OCI-LY1 (cell line): ENCODE measurements at regions not wholly inside any gene's neighbourhood (a gene's known extent, or its start where the extent isn't known, plus 50 kb on each side); places are given as distances from the start of the nearest gene placed in this dataset.

ENCODE experiments used
- H2AFZ ChIP-seq: fragments of 200-600 bp; sonication (generic), shearing (Covaris generic); 2 replicates; pipeline ENCODE4 v1.6.0; 2014; ENCODE audit warnings: antibody characterized with exemption, mild to moderate bottlenecking, low read length
- H3F3A ChIP-seq: fragments of 200-600 bp; sonication (generic), shearing (Covaris generic); 2 replicates; pipeline ENCODE4 v1.6.0; 2014; ENCODE audit warnings: mild to moderate bottlenecking, antibody characterized with exemption, low read length, moderate library complexity; ENCODE audit not compliant: insufficient read depth
- H3K27ac ChIP-seq: fragments of 200-600 bp; sonication (generic); 2 replicates; pipeline ENCODE4 v1.5.1; 2014; ENCODE audit warnings: low read length, mixed run types, mild to moderate bottlenecking, low read depth; ENCODE audit not compliant: poor library complexity, severe bottlenecking
- H3K27me3 ChIP-seq: fragments of 200-600 bp; sonication (generic); 2 replicates; pipeline ENCODE4 v1.6.0; 2014; ENCODE audit warnings: antibody characterized with exemption, mild to moderate bottlenecking, low read length, moderate library complexity; ENCODE audit not compliant: insufficient read depth
- H3K36me3 ChIP-seq: fragments of 200-600 bp; sonication (generic); 2 replicates; pipeline ENCODE4 v1.6.1; 2014; ENCODE audit warnings: mild to moderate bottlenecking, antibody characterized with exemption, low read length, moderate library complexity, mixed read lengths; ENCODE audit not compliant: insufficient read depth
- H3K4me1 ChIP-seq: fragments of 200-600 bp; sonication (generic); 2 replicates; pipeline ENCODE4 v1.5.1; 2014; ENCODE audit warnings: mild to moderate bottlenecking, low read length, moderate library complexity; ENCODE audit not compliant: insufficient read depth, severe bottlenecking
- H3K4me2 ChIP-seq: fragments of 200-600 bp; sonication (generic), shearing (Covaris generic); 2 replicates; pipeline ENCODE4 v1.6.1; 2014; ENCODE audit warnings: low read length
- H3K4me3 ChIP-seq: fragments of 200-600 bp; sonication (generic); 2 replicates; pipeline ENCODE4 v1.5.1; 2014; ENCODE audit warnings: low read length, low read depth, mild to moderate bottlenecking, mixed read lengths; ENCODE audit not compliant: poor library complexity, severe bottlenecking
- H3K79me2 ChIP-seq: fragments of 200-600 bp; shearing (Covaris generic); 2 replicates; pipeline ENCODE4 v1.6.1; 2016; ENCODE audit warnings: mixed run types, low read length, mixed read lengths; ENCODE audit not compliant: insufficient read depth
- H3K9ac ChIP-seq: fragments of 200-600 bp; sonication (generic), shearing (Covaris generic); 2 replicates; pipeline ENCODE4 v1.6.1; 2014; ENCODE audit warnings: mild to moderate bottlenecking, low read length, mixed read lengths
- H3K9me2 ChIP-seq: fragments of 200-600 bp; sonication (generic), shearing (Covaris generic); 2 replicates; pipeline ENCODE4 v1.6.1; 2014; ENCODE audit warnings: low read depth, mild to moderate bottlenecking, low read length, mixed read lengths
- H3K9me3 ChIP-seq: fragments of 200-600 bp; shearing (Covaris generic); 2 replicates; pipeline ENCODE4 v1.6.1; 2014; ENCODE audit warnings: low read length, mixed read lengths
- H4K20me1 ChIP-seq: fragments of 200-600 bp; sonication (generic), shearing (Covaris generic); 2 replicates; pipeline ENCODE4 v1.6.0; 2016; ENCODE audit warnings: mild to moderate bottlenecking, low read length; ENCODE audit not compliant: insufficient read depth
- EZH2 ChIP-seq: fragments of 200-600 bp; sonication (generic), shearing (Covaris generic); IDR thresholded peaks from 2 replicates; pipeline ENCODE4 v1.8.0; 2017; ENCODE audit warnings: borderline replicate concordance, mixed run types, mild to moderate bottlenecking, antibody characterized with exemption, low read length, moderate library complexity, mixed read lengths
- TF ChIP-seq, protein P1 (sequence below): fragments of 200-600 bp; sonication (generic), shearing (Covaris generic); IDR thresholded peaks from 2 replicates; pipeline ENCODE4 v1.5.1; 2017; ENCODE audit warnings: mild to moderate bottlenecking, antibody characterized with exemption, low read length, moderate library complexity, mixed read lengths

DNA sequence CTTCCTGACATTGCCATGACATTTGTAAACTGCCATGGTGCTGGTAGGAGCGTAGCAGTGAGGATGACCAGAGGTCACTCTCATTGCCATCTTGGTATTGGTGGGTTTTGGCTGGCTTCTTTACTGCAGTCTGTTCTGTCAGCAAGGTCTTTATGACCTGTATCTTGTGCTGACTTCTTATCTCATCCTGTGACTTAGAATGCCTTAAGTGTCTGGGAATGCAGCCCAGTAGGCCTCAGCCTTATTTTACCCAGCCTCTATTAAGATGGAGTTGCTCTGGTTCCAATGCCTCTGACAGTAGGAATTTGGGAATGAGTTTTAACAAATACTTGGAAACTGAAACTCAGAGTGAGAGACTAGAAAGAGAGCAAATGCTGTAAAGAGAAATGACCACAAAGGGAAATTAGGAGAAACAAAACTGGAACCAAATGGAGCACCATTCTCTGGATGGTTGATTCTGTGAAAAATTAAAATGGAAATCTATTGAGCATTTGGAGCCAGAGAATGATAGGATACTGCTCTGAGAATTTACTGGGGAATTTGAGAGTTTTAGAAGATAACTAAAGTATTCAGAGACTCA is 50.1 kb upstream of the RHOU start:
- Histone ChIP-seq H3K4me3 (no peak overlapping the region), H3K27me3 (peaks cover 3% of the 10 kb centered on the region; the same call in 1 of the 2 replicates), H3K4me1 (no peaks in the 10 kb centered on the region), H3K9me3 (no peaks in the 10 kb centered on the region), H3K4me2 (no peak overlapping the region), H3F3A (no peaks in the 10 kb centered on the region), H3K9me2 (no peaks in the 10 kb centered on the region), H3K36me3 (no peaks in the 10 kb centered on the region), H3K9ac (no peak overlapping the region), H4K20me1 (no peaks in the 10 kb centered on the region), H3K79me2 (no peaks in the 10 kb centered on the region), H3K27ac (no peak overlapping the region), H2AFZ (no peak overlapping the region)
- no peak for TF ChIP-seq EZH2
- TF ChIP-seq, protein P1, sequence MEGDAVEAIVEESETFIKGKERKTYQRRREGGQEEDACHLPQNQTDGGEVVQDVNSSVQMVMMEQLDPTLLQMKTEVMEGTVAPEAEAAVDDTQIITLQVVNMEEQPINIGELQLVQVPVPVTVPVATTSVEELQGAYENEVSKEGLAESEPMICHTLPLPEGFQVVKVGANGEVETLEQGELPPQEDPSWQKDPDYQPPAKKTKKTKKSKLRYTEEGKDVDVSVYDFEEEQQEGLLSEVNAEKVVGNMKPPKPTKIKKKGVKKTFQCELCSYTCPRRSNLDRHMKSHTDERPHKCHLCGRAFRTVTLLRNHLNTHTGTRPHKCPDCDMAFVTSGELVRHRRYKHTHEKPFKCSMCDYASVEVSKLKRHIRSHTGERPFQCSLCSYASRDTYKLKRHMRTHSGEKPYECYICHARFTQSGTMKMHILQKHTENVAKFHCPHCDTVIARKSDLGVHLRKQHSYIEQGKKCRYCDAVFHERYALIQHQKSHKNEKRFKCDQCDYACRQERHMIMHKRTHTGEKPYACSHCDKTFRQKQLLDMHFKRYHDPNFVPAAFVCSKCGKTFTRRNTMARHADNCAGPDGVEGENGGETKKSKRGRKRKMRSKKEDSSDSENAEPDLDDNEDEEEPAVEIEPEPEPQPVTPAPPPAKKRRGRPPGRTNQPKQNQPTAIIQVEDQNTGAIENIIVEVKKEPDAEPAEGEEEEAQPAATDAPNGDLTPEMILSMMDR: no peak
